ENCODE measurements at regions not wholly inside any gene's neighbourhood (a gene's known extent, or its start where the extent isn't known, plus 50 kb on each side); places are given as distances from the start of the nearest gene placed in this dataset.

- TF ChIP-seq, protein P1, sequence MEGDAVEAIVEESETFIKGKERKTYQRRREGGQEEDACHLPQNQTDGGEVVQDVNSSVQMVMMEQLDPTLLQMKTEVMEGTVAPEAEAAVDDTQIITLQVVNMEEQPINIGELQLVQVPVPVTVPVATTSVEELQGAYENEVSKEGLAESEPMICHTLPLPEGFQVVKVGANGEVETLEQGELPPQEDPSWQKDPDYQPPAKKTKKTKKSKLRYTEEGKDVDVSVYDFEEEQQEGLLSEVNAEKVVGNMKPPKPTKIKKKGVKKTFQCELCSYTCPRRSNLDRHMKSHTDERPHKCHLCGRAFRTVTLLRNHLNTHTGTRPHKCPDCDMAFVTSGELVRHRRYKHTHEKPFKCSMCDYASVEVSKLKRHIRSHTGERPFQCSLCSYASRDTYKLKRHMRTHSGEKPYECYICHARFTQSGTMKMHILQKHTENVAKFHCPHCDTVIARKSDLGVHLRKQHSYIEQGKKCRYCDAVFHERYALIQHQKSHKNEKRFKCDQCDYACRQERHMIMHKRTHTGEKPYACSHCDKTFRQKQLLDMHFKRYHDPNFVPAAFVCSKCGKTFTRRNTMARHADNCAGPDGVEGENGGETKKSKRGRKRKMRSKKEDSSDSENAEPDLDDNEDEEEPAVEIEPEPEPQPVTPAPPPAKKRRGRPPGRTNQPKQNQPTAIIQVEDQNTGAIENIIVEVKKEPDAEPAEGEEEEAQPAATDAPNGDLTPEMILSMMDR (IDR thresholded peaks at IDR 0.05): no peak
- TF ChIP-seq POLR2AphosphoS5 (IDR thresholded peaks at IDR 0.05; ENCODE audit: insufficient read depth in 1 of 2, low read depth in 1 of 2) (no peak), POLR2A (IDR thresholded peaks at IDR 0.05) (no peak)
Measured at GRCh38 chr10:76684968-76685367, 952.6 kb downstream of the KCNMA1 start.

All from vagina (tissue), 2 donors.